Esophagus muscularis mucosa (tissue), 4 donors: ENCODE measurements at regions not wholly inside any gene's neighbourhood (a gene's known extent, or its start where the extent isn't known, plus 50 kb on each side); places are given as distances from the start of the nearest gene placed in this dataset.

Source experiments
- DNase-seq: peaks from one replicate; pipeline ENCODE4 v3.0.0-alpha.2; 2017; ENCODE audit errors: extremely low spot score
- H3K27ac ChIP-seq, 4 donors: fragments of 200-600 bp; sonication (generic); replicated peaks in 1 of 4; 1 replicate in 3 of 4; 2 replicates in 1 of 4; pipeline ENCODE4 v1.5.1; 2016 to 2019; ENCODE audit warnings: mild to moderate bottlenecking in 1 of 4
- H3K27me3 ChIP-seq, 4 donors: fragments of 200-600 bp; sonication (generic); one replicate each; pipeline versions ENCODE4 v1.5.1 to v1.6.0; 2016 to 2019
- H3K36me3 ChIP-seq, 4 donors: fragments of 200-600 bp; sonication (generic); one replicate each; pipeline ENCODE4 v1.5.1; 2016 to 2019
- H3K4me1 ChIP-seq, 4 donors: fragments of 200-600 bp; sonication (generic); one replicate each; pipeline ENCODE4 v1.5.1; 2016 to 2019
- H3K4me3 ChIP-seq, 4 donors: fragments of 200-600 bp; sonication (generic); 1 replicate in 2 of 4; 2 replicates in 2 of 4; pipeline ENCODE4 v1.5.1; 2016 to 2019; ENCODE audit warnings: mild to moderate bottlenecking in 4 of 4, moderate library complexity in 1 of 4
- H3K9me3 ChIP-seq, 4 donors: fragments of 200-600 bp; sonication (generic); 1 replicate in 3 of 4; 2 replicates in 1 of 4; pipeline ENCODE4 v1.5.1; 2016 to 2019
- CTCF ChIP-seq, 3 experiments: fragments of 200-600 bp in 2 of 3; fragments of 450-650 bp in 1 of 3; sonication (generic) in 2 of 3; IDR thresholded peaks; one replicate each; pipeline ENCODE4 v1.5.1; 2017 to 2019; ENCODE audit warnings: antibody characterized with exemption in 3 of 3, mild to moderate bottlenecking in 2 of 3, moderate library complexity in 1 of 3
- EP300 ChIP-seq: sonication (generic); formaldehyde crosslinking; IDR thresholded peaks from one replicate; pipeline ENCODE4 v1.6.1; 2017; ENCODE audit warnings: antibody characterized with exemption
- POLR2A ChIP-seq: fragments of 450-650 bp; IDR thresholded peaks from one replicate; pipeline ENCODE4 v1.6.1; 2017; ENCODE audit warnings: antibody characterized with exemption, moderate library complexity, mild to moderate bottlenecking, low read depth
- POLR2AphosphoS5 ChIP-seq, 2 donors: sonication (generic); formaldehyde crosslinking; IDR thresholded peaks; one replicate each; pipeline ENCODE4 v1.6.1; 2017; ENCODE audit warnings: antibody characterized with exemption in 2 of 2
- WGBS: methylation state at CpG from one replicate; pipeline ENCODE4 v1.1.5; 2018; 5-methylcytosine and 5-hydroxymethylcytosine counted together
- intact Hi-C: fragments of 100-400 bp; cut with DNase I; formaldehyde crosslinking; loops from one replicate; pipeline ENCODE4 v1.15.1; 2023

GRCh38 chr2:160927324-160927723 lies 232.9 kb upstream of the TANK start:
- peaks cover 12 to 18% (median 14%) of the 10 kb centered on the region in 4 donors for H3K4me1 ChIP-seq
- intact Hi-C loops: no loop called here
- H3K4me3 ChIP-seq: no peak overlapping the region
- no peaks in the 10 kb centered on the region for H3K9me3 ChIP-seq
- no peaks in the 10 kb centered on the region for H3K27me3 ChIP-seq
- no peak for DNase-seq
- H3K27ac ChIP-seq: no peak overlapping the region
- WGBS: 50% methylated on average over 2 of the region's 2 CpGs
- TF ChIP-seq EP300 (no peak), POLR2A (no peak), CTCF (IDR thresholded peaks at IDR 0.05) (no peak), POLR2AphosphoS5 (IDR thresholded peaks at IDR 0.05) (no peak)
- no peaks in the 10 kb centered on the region for H3K36me3 ChIP-seq

- intact Hi-C loops: no loop called here
- WGBS: 25% methylated on average over 2 of the region's 2 CpGs
- peak overlapping the region in 3 of 4 donors; percentile 2 to 11 (median 9) for H3K27ac ChIP-seq
Observed at GRCh38 chr2:160928854-160929301, 231.3 kb upstream of the TANK start.

GRCh38 chr2:160931531-160931930 lies 228.7 kb upstream of the TANK start:
- Histone ChIP-seq H3K27ac (no peak overlapping the region), H3K27me3 (no peaks in the 10 kb centered on the region), H3K4me1 (peaks cover 12 to 18% (median 14%) of the 10 kb centered on the region in 4 donors), H3K9me3 (no peaks in the 10 kb centered on the region), H3K36me3 (no peaks in the 10 kb centered on the region), H3K4me3 (no peak overlapping the region)
- WGBS: 71% methylated on average over 6 of the region's 6 CpGs
- intact Hi-C loops: no loop called here
- TF ChIP-seq CTCF (IDR thresholded peaks at IDR 0.05) (no peak), EP300 (no peak), POLR2A (no peak), POLR2AphosphoS5 (IDR thresholded peaks at IDR 0.05) (no peak)
- DNase-seq: no peak

More at GRCh38 chr2:160928854-160929301, 231.3 kb upstream of the TANK start:
- Histone ChIP-seq H3K4me3 (no peak overlapping the region), H3K36me3 (no peaks in the 10 kb centered on the region), H3K27me3 (no peaks in the 10 kb centered on the region), H3K9me3 (no peaks in the 10 kb centered on the region), H3K4me1 (peaks cover 12 to 18% (median 14%) of the 10 kb centered on the region in 4 donors)
- TF ChIP-seq CTCF (IDR thresholded peaks at IDR 0.05) (no peak), POLR2A (no peak), POLR2AphosphoS5 (IDR thresholded peaks at IDR 0.05) (no peak), EP300 (no peak)
- DNase-seq: no peak

GRCh38 chr2:160932960-160933359 lies 227.3 kb upstream of the TANK start:
- WGBS: 89% methylated on average over 2 of the region's 2 CpGs
- Histone ChIP-seq H3K36me3 (no peaks in the 10 kb centered on the region), H3K4me1 (peaks cover 12 to 18% (median 14%) of the 10 kb centered on the region in 4 donors), H3K27me3 (no peaks in the 10 kb centered on the region), H3K27ac (no peak overlapping the region), H3K9me3 (no peaks in the 10 kb centered on the region), H3K4me3 (no peak overlapping the region)
- intact Hi-C loops: no loop called here
- DNase-seq: no peak
- TF ChIP-seq POLR2A: no peak
- no peak for TF ChIP-seq EP300
- no peak for TF ChIP-seq POLR2AphosphoS5 (IDR thresholded peaks at IDR 0.05)
- no peak for TF ChIP-seq CTCF (IDR thresholded peaks at IDR 0.05)

- Histone ChIP-seq H3K27ac (no peak overlapping the region), H3K27me3 (no peaks in the 10 kb centered on the region), H3K36me3 (no peaks in the 10 kb centered on the region), H3K4me3 (no peak overlapping the region), H3K9me3 (no peaks in the 10 kb centered on the region), H3K4me1 (peaks cover 1 to 8% (median 3%) of the 10 kb centered on the region in 4 donors)
- WGBS: 88% methylated on average over 4 of the region's 4 CpGs
- intact Hi-C loops: no loop called here
- TF ChIP-seq POLR2AphosphoS5 (IDR thresholded peaks at IDR 0.05) (no peak), EP300 (no peak), POLR2A (no peak), CTCF (IDR thresholded peaks at IDR 0.05) (no peak)
- DNase-seq: no peak
Observed at GRCh38 chr2:160934263-160934662, 226.0 kb upstream of the TANK start.
